Liver (tissue), 8 donors: ENCODE measurements at regions not wholly inside any gene's neighbourhood (a gene's known extent, or its start where the extent isn't known, plus 50 kb on each side); places are given as distances from the start of the nearest gene placed in this dataset.

Experiments
- DNase-seq: peaks from one replicate; pipeline ENCODE4 v3.0.0-alpha.2; 2017; ENCODE audit warnings: low spot score
- H3K27ac ChIP-seq, 2 donors: one replicate each; pipeline ENCODE4 v1.7.0; 2013; ENCODE audit warnings: inconsistent platforms in 2 of 2, low read length in 2 of 2, control low read depth in 1 of 2, low read depth in 1 of 2, mild to moderate bottlenecking in 1 of 2
- H3K27me3 ChIP-seq, 4 donors: one replicate each; pipeline versions ENCODE4 v1.6.1 to v1.7.0; 2013; ENCODE audit warnings: low read length in 3 of 4, inconsistent platforms in 1 of 4, mild to moderate bottlenecking in 1 of 4, moderate library complexity in 1 of 4; ENCODE audit not compliant: control insufficient read depth in 4 of 4, insufficient read depth in 4 of 4
- H3K36me3 ChIP-seq, 4 donors: one replicate each; pipeline versions ENCODE4 v1.6.1 to v1.7.0; 2013; ENCODE audit warnings: low read length in 3 of 4, mild to moderate bottlenecking in 3 of 4, low read depth in 1 of 4, moderate library complexity in 1 of 4; ENCODE audit not compliant: control insufficient read depth in 4 of 4, insufficient read depth in 3 of 4
- H3K4me1 ChIP-seq, 4 donors: one replicate each; pipeline versions ENCODE4 v1.6.1 to v1.7.0; 2013; ENCODE audit warnings: low read length in 3 of 4, mild to moderate bottlenecking in 3 of 4, moderate library complexity in 1 of 4; ENCODE audit not compliant: control insufficient read depth in 4 of 4, insufficient read depth in 4 of 4
- H3K4me3 ChIP-seq, 3 donors: one replicate each; pipeline versions ENCODE4 v1.6.1 to v1.7.0; 2013; ENCODE audit warnings: low read length in 3 of 3, control low read depth in 1 of 3, low read depth in 1 of 3, mild to moderate bottlenecking in 1 of 3
- H3K9ac ChIP-seq, 2 donors: one replicate each; pipeline ENCODE4 v1.7.0; 2013; ENCODE audit warnings: low read length in 2 of 2, mild to moderate bottlenecking in 2 of 2, moderate library complexity in 2 of 2, control low read depth in 1 of 2, low read depth in 1 of 2
- H3K9me3 ChIP-seq, 4 donors: one replicate each; pipeline versions ENCODE4 v1.6.1 to v1.7.0; 2013; ENCODE audit warnings: low read length in 3 of 4; ENCODE audit not compliant: control insufficient read depth in 4 of 4
- CTCF ChIP-seq: fragments of 150-350 bp; IDR thresholded peaks from 2 replicates; pipeline ENCODE4 v1.5.1; 2017; ENCODE audit warnings: improper control_type of control experiment, low read depth, low read length; ENCODE audit not compliant: missing input control
- EGR1 ChIP-seq, 2 donors: IDR thresholded peaks; 2 replicates each; pipeline ENCODE4 v1.6.1; 2016 to 2018; ENCODE audit warnings: antibody characterized with exemption in 2 of 2, low read depth in 2 of 2
- FOXA1 ChIP-seq: IDR thresholded peaks from 2 replicates; pipeline ENCODE4 v1.6.1; 2016; ENCODE audit warnings: antibody characterized with exemption
- FOXA2 ChIP-seq: IDR thresholded peaks from 2 replicates; pipeline ENCODE4 v1.6.1; 2016; ENCODE audit warnings: antibody characterized with exemption
- GABPA ChIP-seq, 2 donors: IDR thresholded peaks in 1 of 2; conservative IDR thresholded peaks in 1 of 2; 2 replicates each; pipeline ENCODE4 v1.6.1; 2016; ENCODE audit warnings: antibody characterized with exemption in 2 of 2, mild to moderate bottlenecking in 1 of 2, moderate library complexity in 1 of 2
- HNF4A ChIP-seq, 2 donors: conservative IDR thresholded peaks; 2 replicates each; pipeline ENCODE4 v1.6.1; 2016; ENCODE audit warnings: antibody characterized with exemption in 2 of 2, mild to moderate bottlenecking in 2 of 2
- HNF4G ChIP-seq: IDR thresholded peaks from 2 replicates; pipeline ENCODE4 v1.6.1; 2016; ENCODE audit warnings: antibody characterized with exemption
- JUND ChIP-seq, 2 donors: IDR thresholded peaks; 2 replicates each; pipeline ENCODE4 v1.6.1; 2016; ENCODE audit warnings: antibody characterized with exemption in 2 of 2
- MAX ChIP-seq: IDR thresholded peaks from 2 replicates; pipeline ENCODE4 v1.6.1; 2016; ENCODE audit warnings: antibody characterized with exemption
- NR2F2 ChIP-seq: IDR thresholded peaks from 2 replicates; pipeline ENCODE4 v1.6.1; 2016; ENCODE audit warnings: antibody characterized with exemption
- RAD21 ChIP-seq, 2 donors: IDR thresholded peaks; 2 replicates each; pipeline ENCODE4 v1.6.1; 2016; ENCODE audit warnings: antibody characterized with exemption in 2 of 2, mild to moderate bottlenecking in 2 of 2
- REST ChIP-seq: IDR thresholded peaks from 2 replicates; pipeline ENCODE4 v1.6.1; 2016; ENCODE audit warnings: antibody characterized with exemption, mild to moderate bottlenecking
- RXRA ChIP-seq, 2 donors: IDR thresholded peaks; 2 replicates each; pipeline ENCODE4 v1.6.1; 2017 to 2018; ENCODE audit warnings: antibody characterized with exemption in 2 of 2, mild to moderate bottlenecking in 1 of 2
- SP1 ChIP-seq: IDR thresholded peaks from 2 replicates; pipeline ENCODE4 v1.6.1; 2018; ENCODE audit warnings: antibody characterized with exemption, mild to moderate bottlenecking
- TAF1 ChIP-seq: conservative IDR thresholded peaks from 2 replicates; pipeline ENCODE4 v1.6.1; 2016; ENCODE audit warnings: antibody characterized with exemption, mild to moderate bottlenecking
- YY1 ChIP-seq: IDR thresholded peaks from 2 replicates; pipeline ENCODE4 v1.6.1; 2016; ENCODE audit warnings: antibody characterized with exemption, mild to moderate bottlenecking
- WGBS: extraction: QIAGEN DNeasy Blood & Tissue Kit; methylation state at CpG from one replicate; pipeline ENCODE4 v1.1.7; 2013; 5-methylcytosine and 5-hydroxymethylcytosine counted together
- TF ChIP-seq, protein P1 (sequence below): IDR thresholded peaks from 2 replicates; pipeline ENCODE4 v1.6.1; 2016; ENCODE audit warnings: antibody characterized with exemption
- TF ChIP-seq, protein P2 (sequence below): IDR thresholded peaks from 2 replicates; pipeline ENCODE4 v1.6.1; 2016; ENCODE audit warnings: antibody characterized with exemption
- donor health status: healthy.
- donor health status: healthy.
- donor health status: healthy.
- donor health status: healthy.
- donor health status: healthy.

- H3K27ac ChIP-seq, result no peak overlapping the region
- WGBS, result 80% methylated on average over 1 of the region's 1 CpG
- no peaks in the 10 kb centered on the region for H3K9me3 ChIP-seq
- H3K4me3 ChIP-seq, result no peak overlapping the region
- no peak for TF ChIP-seq GABPA (IDR thresholded peaks at IDR 0.05 in 1 of 2, conservative IDR thresholded peaks at IDR 0.05 in 1 of 2)
- TF ChIP-seq, protein P1, sequence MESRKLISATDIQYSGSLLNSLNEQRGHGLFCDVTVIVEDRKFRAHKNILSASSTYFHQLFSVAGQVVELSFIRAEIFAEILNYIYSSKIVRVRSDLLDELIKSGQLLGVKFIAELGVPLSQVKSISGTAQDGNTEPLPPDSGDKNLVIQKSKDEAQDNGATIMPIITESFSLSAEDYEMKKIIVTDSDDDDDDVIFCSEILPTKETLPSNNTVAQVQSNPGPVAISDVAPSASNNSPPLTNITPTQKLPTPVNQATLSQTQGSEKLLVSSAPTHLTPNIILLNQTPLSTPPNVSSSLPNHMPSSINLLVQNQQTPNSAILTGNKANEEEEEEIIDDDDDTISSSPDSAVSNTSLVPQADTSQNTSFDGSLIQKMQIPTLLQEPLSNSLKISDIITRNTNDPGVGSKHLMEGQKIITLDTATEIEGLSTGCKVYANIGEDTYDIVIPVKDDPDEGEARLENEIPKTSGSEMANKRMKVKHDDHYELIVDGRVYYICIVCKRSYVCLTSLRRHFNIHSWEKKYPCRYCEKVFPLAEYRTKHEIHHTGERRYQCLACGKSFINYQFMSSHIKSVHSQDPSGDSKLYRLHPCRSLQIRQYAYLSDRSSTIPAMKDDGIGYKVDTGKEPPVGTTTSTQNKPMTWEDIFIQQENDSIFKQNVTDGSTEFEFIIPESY, result no peak
- no peak for TF ChIP-seq HNF4G
- TF ChIP-seq TAF1, result no peak
- TF ChIP-seq MAX, result no peak
- no peak for TF ChIP-seq REST
- TF ChIP-seq CTCF, result no peak
- no peak for TF ChIP-seq FOXA2
- no peak for TF ChIP-seq NR2F2
- TF ChIP-seq, protein P2, sequence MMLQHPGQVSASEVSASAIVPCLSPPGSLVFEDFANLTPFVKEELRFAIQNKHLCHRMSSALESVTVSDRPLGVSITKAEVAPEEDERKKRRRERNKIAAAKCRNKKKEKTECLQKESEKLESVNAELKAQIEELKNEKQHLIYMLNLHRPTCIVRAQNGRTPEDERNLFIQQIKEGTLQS, result no peak
- no peak for TF ChIP-seq YY1
- no peak for TF ChIP-seq RXRA (IDR thresholded peaks at IDR 0.05)
- TF ChIP-seq EGR1 (IDR thresholded peaks at IDR 0.05; ENCODE audit: low read depth in 2 of 2), result no peak
- no peak for TF ChIP-seq HNF4A (conservative IDR thresholded peaks at IDR 0.05)
- no peak for TF ChIP-seq SP1
- no peak for TF ChIP-seq FOXA1
- TF ChIP-seq JUND (IDR thresholded peaks at IDR 0.05), result no peak
- TF ChIP-seq RAD21 (IDR thresholded peaks at IDR 0.05), result no peak
- H3K4me1 ChIP-seq, result no peaks in the 10 kb centered on the region
- H3K27me3 ChIP-seq, result peaks cover 0 to 2% (median 0%) of the 10 kb centered on the region in 4 donors
- no peak overlapping the region for H3K9ac ChIP-seq
- no peaks in the 10 kb centered on the region for H3K36me3 ChIP-seq
- no peak for DNase-seq
Measured at GRCh38 chr15:93887151-93887550, 344.2 kb upstream of the MCTP2 start.
